ENCODE measurements at regions not wholly inside any gene's neighbourhood (a gene's known extent, or its start where the extent isn't known, plus 50 kb on each side); places are given as distances from the start of the nearest gene placed in this dataset.
"Not testable (repeated sequence)": the region's sequence is repeated elsewhere in the genome, so short reads cannot be mapped to it uniquely, and the experiment has no call there.

DNA sequence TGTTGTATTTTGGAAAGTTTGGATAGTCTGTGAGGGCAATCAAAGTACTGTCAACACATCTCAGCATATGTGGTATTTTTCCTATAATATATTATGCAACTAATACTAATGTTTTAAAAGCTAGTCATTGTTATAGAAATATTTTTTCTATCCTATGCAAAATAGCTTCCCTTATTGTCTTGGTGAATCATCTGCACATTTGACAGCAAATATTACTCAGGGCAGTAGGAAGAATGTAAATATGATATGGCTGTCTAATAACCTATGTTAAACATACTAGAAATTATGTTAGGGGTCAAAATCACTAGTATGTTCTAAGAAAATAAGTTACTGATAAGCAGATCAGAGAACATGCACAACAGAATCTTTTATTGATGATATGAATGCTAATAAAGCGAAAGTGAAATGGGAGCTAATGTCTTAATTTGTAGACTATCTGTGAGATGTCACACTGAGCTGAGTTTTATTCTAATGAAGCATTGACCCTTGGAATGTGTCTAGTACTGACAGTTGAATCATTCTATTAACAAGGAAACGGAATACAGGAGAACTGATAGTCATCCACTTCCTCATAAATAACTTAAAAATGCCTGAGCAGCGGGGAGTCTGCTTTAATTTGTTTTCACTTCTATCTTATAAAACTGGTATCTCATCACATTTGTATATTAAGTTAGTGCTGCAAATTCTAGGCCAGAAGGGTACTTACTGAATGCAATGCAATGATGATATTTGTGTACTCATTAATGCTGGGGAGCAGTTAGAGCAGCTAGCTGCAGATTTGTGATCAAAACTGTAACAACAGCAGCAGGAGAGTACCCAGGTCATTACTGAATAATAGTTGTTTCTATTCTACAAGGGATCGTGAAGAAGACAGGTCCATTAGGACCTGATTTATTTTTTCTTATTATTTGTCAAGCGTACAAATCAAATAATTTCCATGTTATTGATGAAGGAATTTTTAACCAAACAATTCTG, 440.3 kb upstream of the AADAT start:
- no peak for FAIRE-seq

DNA sequence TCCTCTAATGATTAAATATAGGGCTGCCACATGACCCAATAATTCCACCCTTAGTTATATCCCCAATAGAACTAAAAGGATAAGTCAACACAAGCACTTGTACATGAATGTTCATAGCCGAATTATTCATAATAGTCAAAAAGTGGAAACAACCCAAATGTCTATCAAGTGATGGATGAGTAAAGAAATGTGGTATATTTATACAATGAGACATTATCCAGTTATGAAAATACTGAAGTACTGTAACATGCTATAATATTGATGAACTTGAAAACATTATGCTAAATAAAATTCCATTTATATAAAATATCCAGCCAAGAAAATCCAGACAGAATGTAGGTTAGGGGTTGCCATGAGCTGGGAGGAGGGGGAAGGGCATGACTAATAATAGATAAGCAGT, 436.7 kb upstream of the AADAT start:
- FAIRE-seq, result no peak

DNA sequence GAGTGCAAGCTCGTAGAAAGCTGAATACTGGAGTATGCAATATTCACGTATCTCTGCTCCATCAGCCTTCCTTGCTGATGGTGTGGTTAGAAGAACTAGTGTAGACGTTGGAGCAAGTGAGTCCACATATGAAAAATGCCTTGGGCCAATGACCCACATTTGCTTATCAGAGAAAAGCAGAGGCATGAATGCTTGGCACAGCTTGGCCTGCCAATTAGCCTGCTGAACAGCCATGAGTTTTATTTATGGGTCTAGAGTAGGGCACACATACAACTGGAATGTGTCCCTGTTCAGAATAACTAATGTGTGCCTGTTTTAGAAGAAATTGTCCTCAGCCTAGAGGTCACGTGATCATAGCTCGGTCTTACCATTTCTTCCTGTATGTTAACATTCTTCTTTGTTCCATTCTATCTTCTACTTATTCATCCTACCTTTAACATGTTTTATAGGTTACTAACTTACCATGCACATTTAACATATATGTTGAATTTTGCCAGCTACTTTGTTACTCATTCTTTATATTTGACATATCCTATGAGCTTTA, 432.7 kb upstream of the AADAT start:
- no peak for FAIRE-seq

DNA sequence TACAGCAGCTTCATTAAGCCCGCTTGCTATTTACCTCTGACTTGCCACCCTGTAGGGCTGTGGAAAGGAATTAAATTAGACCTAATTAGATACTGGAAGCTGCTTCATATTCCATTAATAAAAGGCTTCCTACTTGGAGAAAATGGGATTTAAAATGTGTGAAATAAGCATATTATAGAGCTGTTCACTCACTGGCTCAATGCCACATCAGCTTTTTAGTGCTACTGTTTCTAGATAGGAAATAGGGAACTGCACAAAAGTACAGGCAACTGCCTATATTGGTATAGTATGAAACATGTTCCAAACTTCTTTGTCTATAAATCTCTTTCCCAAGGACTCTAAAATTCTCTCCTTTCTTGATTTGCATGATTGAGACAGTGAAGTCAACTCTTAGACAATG, 407.9 kb upstream of the AADAT start:
- FAIRE-seq, result no peak

DNA sequence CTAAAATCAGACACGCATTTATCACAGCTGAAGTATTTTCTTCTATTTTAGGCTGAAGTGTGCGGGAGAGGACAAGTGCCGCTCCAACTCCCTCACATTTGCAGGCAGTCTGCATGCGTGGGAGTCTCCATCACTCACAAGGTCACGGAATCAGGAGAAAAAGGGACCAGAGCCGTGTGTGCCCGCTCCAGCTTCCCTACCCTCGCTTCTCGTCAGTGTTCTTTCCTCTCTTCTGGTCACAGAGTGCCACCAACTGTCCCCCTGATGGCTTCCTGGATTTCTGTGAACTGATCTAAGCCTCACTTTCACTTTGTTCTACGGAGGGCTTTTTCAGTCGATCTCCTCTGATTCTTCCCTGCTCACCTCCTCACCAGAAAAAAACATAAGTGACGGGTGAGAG, 407.4 kb upstream of the AADAT start:
- FAIRE-seq, result no peak

DNA sequence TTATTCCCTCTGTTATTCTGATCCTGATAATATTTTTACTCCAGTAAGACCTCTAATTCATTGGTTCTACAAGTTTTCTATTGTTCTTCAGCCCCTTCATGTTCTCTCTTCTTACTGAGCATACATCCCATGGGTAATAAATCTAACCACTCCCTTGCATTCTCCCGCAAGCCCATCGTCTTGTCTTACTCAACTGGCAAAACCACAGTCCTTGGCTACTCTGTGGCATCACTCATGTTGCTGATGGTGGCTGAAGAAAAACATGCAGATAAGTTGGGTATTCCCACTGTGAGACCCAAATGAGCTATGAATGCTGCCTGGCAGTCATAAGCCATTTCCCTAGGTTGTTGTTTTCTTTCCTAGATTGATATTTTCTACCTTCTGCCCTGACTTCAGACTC, 402.2 kb upstream of the AADAT start:
- no peak for FAIRE-seq

DNA sequence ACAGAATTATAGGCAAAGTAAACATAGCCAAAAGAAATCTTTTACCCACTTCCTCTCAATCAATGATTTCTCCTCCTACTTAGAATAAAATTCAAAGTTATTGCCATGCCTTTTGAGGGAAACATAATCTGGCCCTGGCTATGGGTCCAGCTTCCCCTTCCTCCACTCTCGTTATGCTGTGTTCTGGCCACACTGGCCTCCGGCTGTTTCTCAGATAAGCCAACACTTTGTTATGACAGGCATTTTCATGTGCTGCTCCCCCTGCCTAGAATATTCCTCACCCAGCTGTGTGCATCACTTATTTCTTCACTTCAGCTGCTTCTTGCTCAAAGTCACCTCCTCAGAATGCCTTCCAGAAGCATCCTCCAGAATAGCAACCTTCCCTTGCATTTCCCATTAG, 386.6 kb upstream of the AADAT start:
- FAIRE-seq, result no peak

DNA sequence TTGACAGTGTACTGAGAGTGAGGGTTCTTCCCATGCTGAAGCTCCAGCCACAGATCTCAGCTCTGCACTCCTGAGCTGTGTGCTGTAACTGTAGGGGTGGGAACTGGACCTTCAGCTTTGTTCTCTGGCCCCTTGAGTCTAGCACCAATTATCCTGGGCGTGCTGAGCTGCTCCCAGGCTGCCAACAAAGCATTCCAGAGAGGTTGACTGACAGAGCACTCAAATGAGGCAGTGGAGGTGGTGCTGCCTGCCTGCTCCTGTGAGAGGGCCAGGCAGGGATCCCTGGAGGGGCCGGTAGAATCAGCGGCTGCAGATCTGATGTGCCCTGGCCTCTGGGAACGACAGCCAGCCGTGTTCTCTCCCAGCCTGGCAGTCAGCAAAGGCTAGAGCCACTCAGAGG, 375.7 kb upstream of the AADAT start:
- FAIRE-seq, result no peak

DNA sequence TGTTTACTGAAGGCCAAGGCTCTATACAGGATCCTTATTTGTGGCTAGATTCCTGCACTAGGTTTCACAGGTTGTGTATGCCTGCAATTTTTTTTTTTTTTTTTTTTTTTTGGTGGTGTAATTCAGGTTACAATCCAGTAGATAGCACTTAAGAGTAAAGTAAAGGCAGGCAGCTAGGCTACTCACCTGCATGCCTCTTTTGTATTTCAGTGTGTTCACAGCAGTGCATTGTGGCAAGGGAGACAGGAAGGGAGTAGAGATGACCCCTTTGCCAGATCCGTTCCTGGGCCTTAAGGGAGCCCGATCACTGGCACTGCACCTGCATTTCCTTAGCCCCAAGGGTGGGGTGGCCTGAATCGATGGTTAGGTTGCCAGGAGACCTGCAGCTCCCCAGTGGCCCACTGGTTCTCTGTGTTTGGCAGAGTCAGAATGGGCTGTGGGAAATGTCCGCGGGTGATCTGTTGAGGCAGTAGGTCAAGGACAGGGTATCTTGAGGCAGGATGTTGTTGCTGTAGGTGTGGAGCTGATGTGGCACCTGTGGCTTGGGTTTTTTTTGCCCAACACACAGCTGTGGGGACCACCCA, 374.9 kb upstream of the AADAT start:
- no peak for FAIRE-seq

DNA sequence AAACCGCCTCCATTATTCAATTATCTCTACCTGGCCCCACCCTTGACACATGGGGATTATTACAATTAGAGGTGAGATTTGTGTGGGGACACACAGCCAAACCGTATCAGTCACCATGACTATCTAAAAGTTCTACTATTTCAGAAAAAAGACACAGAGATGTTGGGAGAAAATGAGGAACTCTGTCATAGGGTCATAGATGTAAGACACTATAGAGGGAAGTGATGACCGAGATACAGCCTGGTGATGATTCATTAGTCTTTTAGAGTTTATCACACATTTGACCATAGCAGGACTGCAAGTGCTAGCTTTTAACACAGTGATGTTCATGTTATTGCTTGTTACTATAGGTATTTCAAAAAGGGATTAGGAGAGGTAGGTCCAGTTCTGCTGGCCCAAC, 357.0 kb upstream of the AADAT start:
- no peak for FAIRE-seq

DNA sequence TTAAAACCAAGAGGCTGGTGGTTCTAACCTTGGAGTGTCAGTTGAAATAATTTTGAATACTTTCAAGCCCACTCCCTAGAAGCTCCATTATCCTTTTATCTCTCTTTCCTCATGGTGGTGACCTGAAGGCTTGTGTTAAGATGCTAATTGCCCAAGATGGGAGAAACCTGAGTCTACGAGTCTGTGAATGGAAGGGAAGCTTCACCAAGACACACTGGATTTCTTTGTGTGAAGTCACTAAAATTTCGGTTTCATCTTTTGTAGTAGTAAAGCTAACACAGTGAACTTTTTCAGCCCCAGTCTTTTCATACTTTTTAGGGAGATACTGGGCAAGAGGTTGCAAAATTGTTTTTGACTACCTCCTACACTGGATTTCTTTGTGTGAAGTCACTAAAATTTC, 351.4 kb upstream of the AADAT start:
- FAIRE-seq, result not testable (repeated sequence)

DNA sequence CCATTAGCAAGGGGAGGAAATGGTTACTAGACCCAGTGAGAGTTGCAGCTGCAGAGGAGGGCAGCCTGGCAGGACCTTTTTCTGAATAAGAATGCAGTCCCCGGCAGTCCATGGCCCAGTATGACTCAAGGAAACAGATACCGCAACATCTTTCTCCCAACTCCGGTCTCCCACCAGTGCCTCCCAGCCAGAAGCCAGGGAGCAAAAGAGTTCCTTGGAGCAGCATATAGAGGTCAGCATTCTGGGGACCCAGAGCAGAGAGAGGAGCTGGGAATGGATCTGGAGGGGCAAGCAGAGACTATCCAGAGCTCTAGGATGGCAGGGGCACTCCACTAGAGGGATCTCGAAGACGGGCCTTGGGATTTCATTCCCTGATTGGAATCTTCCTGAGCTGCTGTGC, 339.2 kb upstream of the AADAT start:
- FAIRE-seq, result no peak

DNA sequence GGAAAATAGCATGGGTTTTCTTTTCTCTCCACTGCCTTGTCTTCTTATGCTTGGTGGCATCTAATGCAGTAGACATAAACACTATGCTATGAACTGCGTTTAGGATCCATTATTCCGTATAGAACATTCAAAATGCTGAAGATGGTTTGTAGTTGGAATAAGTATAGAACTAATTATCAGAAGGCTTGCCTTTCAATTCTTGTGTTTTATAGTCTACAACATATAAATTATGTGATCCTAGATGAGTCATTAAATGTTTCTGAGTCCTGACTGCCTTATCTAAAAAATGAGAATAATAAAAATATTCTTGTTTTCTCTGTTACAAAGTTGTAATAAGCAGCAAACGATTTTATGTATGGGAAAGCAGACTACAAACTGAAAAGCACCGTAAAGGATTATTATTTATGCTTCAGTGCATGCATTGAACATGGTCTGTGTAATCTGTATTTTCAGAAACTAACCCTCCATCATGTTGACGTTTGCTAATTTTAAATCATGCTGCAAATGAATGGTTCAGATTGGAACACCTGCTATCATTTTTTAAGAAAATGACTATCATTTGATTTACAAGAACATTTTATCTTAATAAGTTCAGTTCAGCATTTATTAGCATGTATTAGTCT, 335.9 kb upstream of the AADAT start:
- no peak for FAIRE-seq

DNA sequence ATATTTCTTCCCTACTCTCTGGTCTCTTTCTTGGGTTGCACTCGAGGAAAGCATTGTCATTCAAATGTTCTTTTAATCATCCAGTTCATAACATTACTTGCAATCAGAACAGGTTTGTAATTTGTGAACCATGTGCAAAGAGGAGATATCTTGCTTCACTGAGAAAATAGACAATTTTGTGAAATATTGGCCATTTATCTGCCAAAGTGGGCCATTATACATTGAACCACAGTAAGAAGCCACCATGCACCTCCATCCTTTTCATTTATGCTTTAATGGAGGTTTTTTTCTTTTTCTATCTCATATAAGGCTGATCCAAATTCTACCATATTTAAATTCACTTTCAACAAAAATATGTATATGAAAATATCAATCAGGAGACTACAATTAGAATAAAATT, 335.3 kb upstream of the AADAT start:
- no peak for FAIRE-seq

DNA sequence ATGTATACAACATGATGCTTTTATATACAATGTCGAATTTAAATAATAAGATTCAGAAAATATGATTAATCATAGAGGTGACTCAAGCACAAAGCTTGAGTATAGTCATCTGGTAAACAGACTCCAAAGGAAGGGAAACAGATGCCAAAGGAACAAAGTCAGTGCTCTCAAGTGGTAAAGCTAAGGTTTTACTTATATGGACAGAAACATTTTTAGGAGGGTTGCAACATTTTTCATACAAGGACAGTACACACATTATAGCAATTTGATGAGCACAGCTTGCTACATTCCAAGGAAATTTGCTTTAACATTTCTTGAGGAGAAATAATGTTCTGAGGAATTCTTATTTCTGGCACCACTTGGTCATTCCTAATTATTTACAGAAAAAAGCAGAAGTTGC, 333.4 kb upstream of the AADAT start:
- FAIRE-seq, result no peak

DNA sequence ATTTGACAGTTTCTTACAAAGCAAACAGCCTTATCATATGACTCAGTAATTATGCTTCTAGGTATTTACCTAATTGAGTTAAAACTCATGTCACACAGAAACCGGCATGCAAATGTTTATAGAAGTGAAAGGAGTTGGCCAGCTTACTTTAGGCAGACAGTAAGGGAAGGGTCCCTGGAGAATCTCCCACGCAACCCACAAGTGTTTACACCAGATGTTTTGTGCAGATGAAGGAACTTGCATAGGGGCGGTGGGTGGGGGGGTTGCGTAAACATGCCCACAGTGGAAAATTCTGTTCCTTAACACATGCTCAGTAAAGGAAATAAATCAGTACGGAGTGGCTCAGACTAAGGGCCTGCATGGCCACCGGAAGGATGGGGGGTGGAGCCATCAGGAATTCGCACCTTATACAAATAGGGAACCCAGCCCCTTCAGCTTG, 330.5 kb upstream of the AADAT start:
- no peak for FAIRE-seq

DNA sequence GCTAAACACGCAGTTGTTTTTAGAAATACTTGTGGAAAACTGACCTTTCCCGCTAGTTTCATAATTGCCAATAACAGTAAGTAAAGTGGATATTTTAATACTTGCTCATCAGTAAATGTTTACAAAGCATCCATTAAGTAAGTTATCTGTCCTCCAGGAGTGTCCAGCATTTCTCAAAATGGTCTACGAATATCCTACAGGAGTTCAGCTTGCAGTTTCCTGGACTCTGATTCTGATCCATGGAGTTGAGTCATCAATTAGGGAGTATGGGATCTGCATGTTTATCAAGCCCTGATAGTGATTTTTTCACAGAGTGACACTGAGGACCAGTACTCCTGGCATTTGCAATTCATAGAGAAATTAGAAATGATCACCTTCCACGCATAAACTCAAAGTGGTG, 325.2 kb upstream of the AADAT start:
- FAIRE-seq, result no peak

DNA sequence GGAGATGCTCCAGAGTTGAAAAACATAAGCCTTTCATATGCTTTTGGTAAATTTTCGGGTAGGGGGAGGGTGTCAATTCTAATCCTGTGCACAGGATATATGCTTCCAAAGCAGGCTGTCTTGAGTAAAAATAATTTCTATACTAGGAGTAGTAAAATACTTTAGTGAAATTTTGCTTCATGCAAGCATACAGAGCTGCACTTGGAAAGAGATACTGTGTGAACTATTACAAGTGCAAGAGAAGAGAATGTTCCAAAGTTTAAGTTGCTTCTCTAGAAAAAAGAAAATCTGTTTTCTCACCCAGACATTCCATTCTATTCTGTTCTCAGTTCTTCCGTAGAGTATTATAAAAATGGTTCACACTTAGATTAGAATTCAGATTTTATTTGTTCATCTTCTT, 324.6 kb upstream of the AADAT start:
- no peak for FAIRE-seq

DNA sequence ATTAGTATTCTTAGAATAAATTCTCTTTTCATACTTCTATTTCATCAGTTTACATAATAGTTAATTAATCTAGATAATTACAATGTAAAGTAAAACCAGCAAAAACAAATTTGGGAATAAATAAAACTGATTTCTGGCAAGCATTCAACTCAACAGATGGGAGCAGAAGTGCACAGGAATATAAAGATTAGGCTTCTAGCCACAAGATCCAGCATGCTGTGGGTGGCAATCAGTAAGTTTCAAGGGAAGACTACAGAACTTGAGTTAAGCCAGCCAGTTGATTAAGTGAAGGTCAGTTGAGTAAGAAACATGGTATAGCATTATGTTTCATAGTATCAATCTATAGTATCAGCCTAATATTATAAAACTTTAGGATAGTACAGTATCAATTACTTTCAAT, 324.2 kb upstream of the AADAT start:
- no peak for FAIRE-seq

DNA sequence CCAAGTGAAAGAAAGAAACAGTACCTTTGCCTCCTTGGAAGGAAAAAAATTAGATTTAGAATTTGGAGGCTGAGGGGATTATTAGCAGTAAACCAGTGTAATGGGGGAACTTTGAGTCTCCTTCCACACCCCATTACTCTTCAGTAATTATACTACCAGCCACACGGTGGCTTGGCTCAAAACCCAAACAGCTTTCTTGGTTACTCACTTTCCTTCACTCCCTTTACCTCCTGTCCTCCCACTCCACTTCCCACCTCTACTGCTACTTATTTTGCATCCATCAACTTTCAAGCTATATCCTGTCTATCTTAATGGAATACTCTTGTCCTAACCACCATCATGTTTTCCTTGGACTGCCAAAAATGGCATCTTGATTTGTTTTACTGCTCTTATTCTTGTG, 310.6 kb upstream of the AADAT start:
- FAIRE-seq, result no peak

DNA sequence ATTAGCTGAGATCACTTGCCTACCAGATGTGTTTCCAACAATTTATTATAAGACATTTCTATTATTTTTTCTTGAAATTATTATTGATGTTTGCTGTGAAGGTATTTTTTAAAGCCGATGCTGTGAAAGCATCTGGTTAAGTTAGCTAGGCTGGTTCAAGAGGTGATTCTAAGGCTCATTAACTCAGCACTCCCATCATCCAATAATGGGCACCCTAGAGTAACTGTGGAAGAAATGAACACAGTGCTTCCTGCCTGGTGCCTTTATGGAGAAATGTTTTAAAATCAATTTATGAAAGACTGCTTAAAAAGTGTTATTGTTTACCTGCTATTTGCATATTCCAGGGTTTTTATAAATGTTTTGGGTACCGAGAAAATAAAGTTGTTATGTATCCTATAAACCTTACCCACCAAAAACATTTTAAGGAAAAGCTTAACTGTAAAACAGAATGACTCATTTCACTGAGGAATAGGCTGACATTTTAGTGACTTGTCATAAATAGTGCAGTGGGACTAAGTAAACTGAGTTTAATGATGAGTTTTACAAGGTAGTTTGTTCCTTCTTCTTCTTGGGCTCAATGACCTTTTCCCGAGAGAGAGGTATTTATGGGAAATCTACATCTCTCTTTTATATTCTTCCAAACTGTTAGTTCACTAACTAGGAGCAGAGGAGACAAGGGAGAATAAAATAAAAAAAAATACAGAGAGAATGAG, 310.0 kb upstream of the AADAT start:
- no peak for FAIRE-seq

DNA sequence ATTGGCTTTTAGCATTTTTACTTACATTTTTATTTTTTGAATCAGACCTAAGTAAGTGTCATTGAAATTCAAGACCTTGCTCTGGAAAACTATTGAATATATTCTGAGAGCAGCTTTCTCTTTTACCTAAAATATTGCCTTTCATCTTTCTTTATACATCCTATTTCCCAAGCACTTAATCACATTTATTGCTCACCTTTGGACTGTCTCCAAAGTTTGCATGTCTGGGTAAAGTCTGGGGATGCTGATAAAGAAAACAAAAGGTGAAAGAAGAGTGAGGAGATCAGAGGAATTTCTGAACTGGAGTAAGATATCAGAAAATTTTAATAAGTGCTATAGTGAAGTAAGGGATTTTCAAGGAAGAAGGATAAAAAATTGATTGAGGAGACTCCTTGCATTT, 308.5 kb upstream of the AADAT start:
- FAIRE-seq, result no peak

DNA sequence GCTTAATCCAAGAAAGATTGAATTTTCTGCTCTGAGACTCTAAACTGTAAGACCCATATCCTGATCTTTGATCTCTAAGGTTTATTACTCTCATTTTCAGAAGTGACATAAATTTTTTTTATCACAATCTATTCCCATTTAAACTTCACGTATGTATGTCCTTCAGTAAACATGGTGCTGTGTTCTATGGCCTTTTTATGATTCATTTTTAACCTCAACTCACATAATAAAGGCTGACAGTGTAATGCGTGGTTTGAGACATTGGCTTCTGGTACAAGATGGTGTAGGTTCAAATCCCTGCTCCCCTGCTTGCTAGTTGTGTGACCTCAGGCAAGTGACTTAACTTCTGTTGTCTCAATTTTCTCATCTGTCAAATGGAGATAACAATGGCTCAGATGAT, 306.0 kb upstream of the AADAT start:
- FAIRE-seq, result no peak

Measured in colon (tissue), 2 donors.